Fibroblast of lung (primary cell): ENCODE measurements at regions not wholly inside any gene's neighbourhood (a gene's known extent, or its start where the extent isn't known, plus 50 kb on each side); places are given as distances from the start of the nearest gene placed in this dataset.

ENCODE experiments used
- CTCF ChIP-seq, 2 donors: IDR thresholded peaks in 1 of 2; conservative IDR thresholded peaks in 1 of 2; 1 replicate in 1 of 2; 2 replicates in 1 of 2; pipeline ENCODE4 v1.5.1; 2011 to 2012; ENCODE audit warnings: low read length in 2 of 2, control low read depth in 1 of 2, inconsistent platforms in 1 of 2, low read depth in 1 of 2, mild to moderate bottlenecking in 1 of 2
- EZH2 ChIP-seq: IDR thresholded peaks from 2 replicates; pipeline ENCODE4 v1.5.1; 2012; ENCODE audit warnings: low read length, control low read depth, mild to moderate bottlenecking; ENCODE audit errors: missing control alignments

- no peak for TF ChIP-seq CTCF (conservative IDR thresholded peaks at IDR 0.05 in 1 of 2, IDR thresholded peaks at IDR 0.05 in 1 of 2; ENCODE audit: low read depth in 1 of 2, low read length in 2 of 2)
- no peak for TF ChIP-seq EZH2
Measured at GRCh38 chr1:189941922-189942321, 535.7 kb downstream of the BRINP3 start.
